ENCODE measurements at regions not wholly inside any gene's neighbourhood (a gene's known extent, or its start where the extent isn't known, plus 50 kb on each side); places are given as distances from the start of the nearest gene placed in this dataset.

GRCh38 chr11:33457948-33458347 is 200.8 kb downstream of the HIPK3 start:
- no peak for TF ChIP-seq CTCF (IDR thresholded peaks at IDR 0.05 in 8 of 11, conservative IDR thresholded peaks at IDR 0.05 in 3 of 11)
- TF ChIP-seq POLR2A (IDR thresholded peaks at IDR 0.05): no peak
- TF ChIP-seq POLR2AphosphoS5 (IDR thresholded peaks at IDR 0.05): no peak

Measured in spleen (tissue), 7 donors.